ENCODE measurements at regions not wholly inside any gene's neighbourhood (a gene's known extent, or its start where the extent isn't known, plus 50 kb on each side); places are given as distances from the start of the nearest gene placed in this dataset.

DNA sequence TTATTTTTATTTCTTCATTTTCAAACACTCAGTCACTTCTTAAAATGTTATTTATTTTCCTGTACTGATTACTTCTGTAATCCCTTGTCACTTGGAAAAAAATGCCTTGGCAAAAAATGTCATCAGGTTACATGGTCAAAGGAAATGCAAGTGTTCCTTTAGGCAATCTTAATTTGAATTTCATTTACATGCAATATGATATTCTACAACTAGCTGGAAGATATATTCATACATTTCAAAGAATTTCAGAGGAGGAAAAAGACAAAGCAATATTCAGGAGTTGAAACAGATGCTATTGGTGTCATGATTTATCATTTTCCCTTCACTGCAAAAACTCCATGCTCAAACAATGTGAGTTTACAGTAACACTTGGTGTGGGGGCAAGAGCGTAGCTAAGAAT, 1316.6 kb downstream of the FSTL5 start:
- H3K4me3 ChIP-seq (ENCODE audit: low read depth, low read length): no peak overlapping the region

DNA sequence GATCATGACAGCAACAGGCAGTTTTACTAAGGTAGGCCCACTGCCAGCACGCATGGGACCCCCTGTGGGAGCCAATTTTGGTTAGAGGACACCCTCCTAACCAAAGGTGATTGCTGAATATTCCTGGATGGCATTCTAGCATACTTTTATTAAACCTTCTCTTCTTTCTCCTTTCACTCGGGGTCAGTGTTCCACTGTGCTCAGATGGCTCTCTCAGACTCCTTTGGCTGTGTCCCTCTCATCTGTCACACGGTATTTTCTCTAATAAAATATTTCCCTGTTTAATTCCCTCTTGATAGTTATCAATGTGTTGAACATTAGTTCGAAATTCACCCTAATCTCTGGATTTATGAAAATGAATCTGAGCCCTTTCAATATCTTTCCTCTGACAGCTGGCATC, 1315.3 kb downstream of the FSTL5 start:
- TF ChIP-seq, protein P1, sequence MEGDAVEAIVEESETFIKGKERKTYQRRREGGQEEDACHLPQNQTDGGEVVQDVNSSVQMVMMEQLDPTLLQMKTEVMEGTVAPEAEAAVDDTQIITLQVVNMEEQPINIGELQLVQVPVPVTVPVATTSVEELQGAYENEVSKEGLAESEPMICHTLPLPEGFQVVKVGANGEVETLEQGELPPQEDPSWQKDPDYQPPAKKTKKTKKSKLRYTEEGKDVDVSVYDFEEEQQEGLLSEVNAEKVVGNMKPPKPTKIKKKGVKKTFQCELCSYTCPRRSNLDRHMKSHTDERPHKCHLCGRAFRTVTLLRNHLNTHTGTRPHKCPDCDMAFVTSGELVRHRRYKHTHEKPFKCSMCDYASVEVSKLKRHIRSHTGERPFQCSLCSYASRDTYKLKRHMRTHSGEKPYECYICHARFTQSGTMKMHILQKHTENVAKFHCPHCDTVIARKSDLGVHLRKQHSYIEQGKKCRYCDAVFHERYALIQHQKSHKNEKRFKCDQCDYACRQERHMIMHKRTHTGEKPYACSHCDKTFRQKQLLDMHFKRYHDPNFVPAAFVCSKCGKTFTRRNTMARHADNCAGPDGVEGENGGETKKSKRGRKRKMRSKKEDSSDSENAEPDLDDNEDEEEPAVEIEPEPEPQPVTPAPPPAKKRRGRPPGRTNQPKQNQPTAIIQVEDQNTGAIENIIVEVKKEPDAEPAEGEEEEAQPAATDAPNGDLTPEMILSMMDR (IDR thresholded peaks at IDR 0.05; ENCODE audit: low read depth, low read length): no peak
- no peak overlapping the region for H3K4me3 ChIP-seq (ENCODE audit: low read depth, low read length)

More for the DNA sequence above, 1316.6 kb downstream of the FSTL5 start:
- TF ChIP-seq, protein P1 (IDR thresholded peaks at IDR 0.05; ENCODE audit: low read depth, low read length): no peak

DNA sequence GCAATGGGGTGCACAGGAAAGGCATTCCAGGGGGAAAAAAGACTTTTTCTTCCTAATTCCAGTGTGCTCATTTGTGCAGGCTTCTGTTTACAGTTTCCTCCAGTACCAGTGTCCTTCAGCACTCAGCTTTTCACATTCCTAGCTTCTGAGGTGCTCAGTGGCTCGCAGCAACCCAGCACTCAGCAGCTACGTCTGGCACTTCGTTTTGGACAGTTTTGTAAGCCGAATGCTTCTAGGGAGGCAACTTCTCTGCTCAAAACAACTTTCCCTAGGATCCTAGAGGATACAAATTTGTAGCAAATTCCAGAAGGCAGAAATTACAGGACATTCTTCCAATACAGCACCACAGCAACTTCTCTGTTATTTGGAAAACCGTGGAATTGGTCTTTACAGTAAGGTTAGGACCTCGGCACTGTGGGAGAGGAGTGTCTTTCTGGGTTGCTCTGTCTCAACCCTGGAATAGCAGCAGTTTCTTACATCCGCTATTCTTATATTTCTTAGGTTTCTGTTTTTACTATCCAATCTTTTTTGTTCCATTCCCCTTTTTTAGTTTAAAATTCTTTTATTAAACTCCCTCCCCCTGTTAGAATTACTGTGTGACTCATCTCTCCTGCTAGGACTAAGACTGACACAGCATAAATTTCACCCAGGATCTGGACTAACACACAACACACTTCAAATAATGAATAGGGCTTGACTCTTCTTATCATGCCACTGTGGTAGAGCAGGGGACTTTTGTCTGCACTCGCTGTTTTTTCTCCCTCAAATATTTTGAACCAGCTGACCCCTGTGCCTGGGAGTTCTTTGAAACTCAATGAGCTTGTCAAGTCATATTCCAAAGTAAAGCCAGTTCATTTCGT, 1314.7 kb downstream of the FSTL5 start:
- no peak overlapping the region for H3K4me3 ChIP-seq (ENCODE audit: low read depth, low read length)

DNA sequence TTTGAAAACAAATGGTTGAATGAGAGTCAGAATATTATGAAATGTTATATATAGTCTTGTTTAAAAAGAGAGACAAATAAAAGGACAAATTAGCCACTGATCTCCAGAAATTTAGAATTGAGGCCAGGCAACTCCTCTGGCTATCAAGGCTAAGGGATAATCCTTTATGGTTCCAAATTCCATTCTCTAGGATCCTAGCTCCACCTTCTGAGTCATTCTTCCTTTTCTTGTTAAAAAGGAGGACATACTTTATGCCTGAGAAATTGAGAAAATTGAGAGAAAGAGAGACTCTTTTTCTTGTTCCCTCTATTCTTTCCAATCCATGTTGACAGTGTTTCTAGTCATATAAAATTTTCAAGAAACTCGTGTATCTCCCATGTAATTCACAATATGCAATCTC, 1299.5 kb downstream of the FSTL5 start:
- no peak overlapping the region for H3K4me3 ChIP-seq (ENCODE audit: low read depth, low read length)
- TF ChIP-seq, protein P1 (IDR thresholded peaks at IDR 0.05; ENCODE audit: low read depth, low read length): no peak

More for the DNA sequence above, 1314.7 kb downstream of the FSTL5 start:
- TF ChIP-seq, protein P1 (IDR thresholded peaks at IDR 0.05; ENCODE audit: low read depth, low read length): no peak

DNA sequence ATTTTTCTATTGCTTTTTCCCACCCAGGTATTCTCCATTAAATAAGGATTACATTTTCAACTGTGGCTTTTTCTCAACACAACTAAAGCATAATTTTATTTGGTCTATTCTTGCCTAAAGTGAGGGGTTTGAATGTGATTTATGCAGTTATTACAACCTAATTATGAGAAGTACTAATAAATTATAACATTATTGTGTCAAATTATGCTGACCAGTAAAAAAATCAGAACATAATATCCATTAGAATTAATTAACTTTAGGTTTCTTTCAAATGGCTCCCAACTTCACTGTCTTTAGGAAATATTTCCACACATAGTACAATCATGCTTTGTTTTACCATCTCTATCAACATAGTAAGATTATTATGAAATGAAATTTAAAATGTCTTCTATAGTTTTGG, 1293.9 kb downstream of the FSTL5 start:
- TF ChIP-seq, protein P1 (IDR thresholded peaks at IDR 0.05; ENCODE audit: low read depth, low read length): no peak
- H3K4me3 ChIP-seq (ENCODE audit: low read depth, low read length): no peak overlapping the region

DNA sequence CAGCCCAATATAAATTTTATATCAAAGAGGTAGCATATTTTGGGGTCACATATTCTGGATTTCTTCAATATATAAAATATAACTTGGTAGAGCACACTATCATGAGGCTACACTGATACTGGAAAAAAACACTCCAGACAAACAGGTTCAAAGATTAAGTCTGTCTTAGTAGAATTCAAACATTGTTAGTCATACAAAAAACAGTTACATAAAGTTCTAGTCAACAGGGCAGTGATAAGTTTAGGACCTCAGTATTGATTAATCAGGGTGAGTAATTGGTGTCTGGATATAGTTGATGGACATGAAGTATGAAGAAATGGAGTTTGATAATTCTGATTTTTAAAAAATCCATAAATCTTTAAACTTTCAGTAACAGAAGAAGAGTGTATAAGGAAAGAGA, 1291.3 kb downstream of the FSTL5 start:
- H3K4me3 ChIP-seq (ENCODE audit: low read depth, low read length): no peak overlapping the region
- TF ChIP-seq, protein P1 (IDR thresholded peaks at IDR 0.05; ENCODE audit: low read depth, low read length): no peak

DNA sequence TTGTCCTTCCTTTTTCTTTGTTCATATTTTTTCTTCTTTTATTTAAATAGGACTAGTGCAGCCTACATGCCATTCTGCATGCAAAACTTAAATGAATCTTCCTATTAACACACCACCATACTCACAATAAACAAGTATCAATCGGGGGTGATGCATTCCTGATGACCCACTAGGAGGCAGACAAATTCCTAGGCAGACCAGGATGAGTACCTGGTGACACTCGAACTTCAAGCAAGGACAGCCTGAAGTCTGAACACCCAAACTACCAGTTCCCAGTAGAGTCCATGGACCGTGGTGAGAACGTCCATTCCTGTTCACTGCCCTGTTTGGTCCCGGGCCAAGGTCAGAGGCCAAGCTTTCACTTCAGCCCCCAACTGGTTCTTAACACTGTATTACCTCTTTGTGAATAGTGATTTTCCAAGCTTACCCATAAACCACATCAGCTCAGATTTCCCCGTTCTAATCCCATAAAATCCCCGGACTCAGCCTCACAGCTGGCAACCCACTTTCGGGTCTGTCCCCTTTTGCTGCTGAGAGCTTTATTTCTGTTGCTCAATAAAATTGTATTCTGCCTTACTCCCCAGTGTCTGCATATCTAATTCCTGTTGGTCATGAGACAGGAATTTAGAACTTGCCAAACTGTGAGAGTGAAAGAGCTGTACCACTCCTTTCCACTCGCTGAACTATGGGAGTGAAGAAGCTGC, 1286.6 kb downstream of the FSTL5 start:
- TF ChIP-seq, protein P1 (IDR thresholded peaks at IDR 0.05; ENCODE audit: low read depth, low read length): no peak
- H3K4me3 ChIP-seq (ENCODE audit: low read depth, low read length): no peak overlapping the region
